Retinal pigment epithelial cell (primary cell): ENCODE measurements at regions not wholly inside any gene's neighbourhood (a gene's known extent, or its start where the extent isn't known, plus 50 kb on each side); places are given as distances from the start of the nearest gene placed in this dataset.

Experiments
- DNase-seq: peaks from one replicate; pipeline ENCODE4 v3.0.0-alpha.2; 2010; ENCODE audit warnings: low read depth
- H3K4me3 ChIP-seq: 2 replicates; pipeline ENCODE4 v1.5.1; 2011; ENCODE audit warnings: mild to moderate bottlenecking, low read length, control low read depth, moderate library complexity
- TF ChIP-seq, protein P1 (sequence below): conservative IDR thresholded peaks from 2 replicates; pipeline ENCODE4 v1.5.1; 2011; ENCODE audit warnings: low read depth, low read length, control low read depth, inconsistent platforms

DNA sequence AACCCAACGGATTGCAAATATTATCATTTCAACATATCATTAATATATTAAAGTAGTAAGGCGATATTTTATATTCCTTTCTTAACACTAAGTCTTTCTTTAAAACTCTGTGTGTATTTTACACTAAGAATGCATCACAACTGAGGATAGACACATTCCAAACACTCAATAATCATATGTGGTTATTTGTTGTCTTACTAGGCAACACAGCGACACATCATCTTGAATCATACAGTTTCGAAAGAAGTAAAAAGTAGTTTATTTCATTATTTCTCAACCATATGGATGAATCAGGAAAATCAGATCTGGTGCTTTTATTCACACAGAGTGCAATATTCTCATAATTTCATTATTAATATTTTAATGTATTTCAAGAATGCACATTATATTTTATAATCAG, 662.4 kb downstream of the EPHA7 start:
- no peak for DNase-seq
- no peak overlapping the region for H3K4me3 ChIP-seq
- TF ChIP-seq, protein P1, sequence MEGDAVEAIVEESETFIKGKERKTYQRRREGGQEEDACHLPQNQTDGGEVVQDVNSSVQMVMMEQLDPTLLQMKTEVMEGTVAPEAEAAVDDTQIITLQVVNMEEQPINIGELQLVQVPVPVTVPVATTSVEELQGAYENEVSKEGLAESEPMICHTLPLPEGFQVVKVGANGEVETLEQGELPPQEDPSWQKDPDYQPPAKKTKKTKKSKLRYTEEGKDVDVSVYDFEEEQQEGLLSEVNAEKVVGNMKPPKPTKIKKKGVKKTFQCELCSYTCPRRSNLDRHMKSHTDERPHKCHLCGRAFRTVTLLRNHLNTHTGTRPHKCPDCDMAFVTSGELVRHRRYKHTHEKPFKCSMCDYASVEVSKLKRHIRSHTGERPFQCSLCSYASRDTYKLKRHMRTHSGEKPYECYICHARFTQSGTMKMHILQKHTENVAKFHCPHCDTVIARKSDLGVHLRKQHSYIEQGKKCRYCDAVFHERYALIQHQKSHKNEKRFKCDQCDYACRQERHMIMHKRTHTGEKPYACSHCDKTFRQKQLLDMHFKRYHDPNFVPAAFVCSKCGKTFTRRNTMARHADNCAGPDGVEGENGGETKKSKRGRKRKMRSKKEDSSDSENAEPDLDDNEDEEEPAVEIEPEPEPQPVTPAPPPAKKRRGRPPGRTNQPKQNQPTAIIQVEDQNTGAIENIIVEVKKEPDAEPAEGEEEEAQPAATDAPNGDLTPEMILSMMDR = no peak

GRCh38 chr6:92753956-92754355, 665.4 kb downstream of the EPHA7 start:
- H3K4me3 ChIP-seq = no peak overlapping the region
- TF ChIP-seq, protein P1 = no peak
- no peak for DNase-seq

DNA sequence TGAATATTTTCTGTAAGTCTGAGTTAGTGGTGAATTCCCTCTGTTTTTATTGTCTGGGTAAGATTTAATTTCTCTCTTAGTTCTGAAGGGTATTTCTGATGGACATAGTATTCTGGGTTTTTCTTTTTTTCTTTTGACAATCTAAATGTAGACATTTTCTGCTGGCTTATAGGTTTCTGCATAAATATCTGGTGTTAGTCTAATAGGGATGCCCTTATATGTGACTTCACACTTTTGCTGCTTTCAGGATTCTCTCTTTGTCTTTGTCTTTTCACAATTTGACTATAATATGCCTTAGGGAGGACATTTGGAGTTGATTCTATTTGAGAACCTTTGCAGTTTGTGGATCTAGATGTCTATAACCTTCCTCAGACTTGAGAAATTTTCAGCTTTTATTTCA, 667.2 kb downstream of the EPHA7 start:
- TF ChIP-seq, protein P1 = no peak
- no peak overlapping the region for H3K4me3 ChIP-seq
- DNase-seq = no peak

DNA sequence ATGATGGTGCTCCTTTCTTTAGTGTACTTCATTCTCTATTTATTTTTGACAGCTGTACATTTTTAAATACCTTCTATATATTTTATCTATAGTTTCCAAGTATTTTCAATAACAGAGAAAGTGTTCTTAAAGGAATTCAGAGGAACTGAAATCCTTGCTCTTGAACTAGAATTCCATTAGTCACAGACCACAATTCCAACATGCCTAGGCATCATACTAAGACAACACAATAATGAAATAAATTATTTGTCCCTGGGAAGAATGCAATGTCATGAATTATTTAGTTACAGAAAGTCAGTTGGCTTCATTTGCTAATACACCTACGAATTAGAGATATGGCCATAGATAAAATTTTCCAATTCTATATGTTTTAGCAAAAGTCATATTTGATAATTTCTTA, 671.2 kb downstream of the EPHA7 start:
- no peak for DNase-seq
- H3K4me3 ChIP-seq = no peak overlapping the region
- TF ChIP-seq, protein P1 = no peak

DNA sequence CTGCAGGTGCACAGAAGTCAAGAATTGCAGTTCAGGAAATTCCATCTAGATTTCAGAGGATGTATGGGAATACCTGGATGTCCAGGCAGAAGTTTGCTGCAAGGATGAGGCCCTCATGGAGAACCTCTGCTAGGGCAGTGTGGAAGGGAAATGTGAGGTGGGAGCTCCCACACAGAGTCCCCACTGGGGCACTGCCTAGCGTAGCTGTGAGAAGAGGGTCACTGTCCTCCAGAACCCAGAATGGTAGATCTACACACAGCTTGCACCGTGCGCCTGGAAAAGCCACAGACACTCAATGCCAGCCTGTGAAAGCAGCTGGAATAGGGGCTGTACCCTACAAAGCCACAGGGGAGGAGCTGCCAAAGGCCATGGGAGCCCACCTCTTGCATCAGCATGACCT, 681.4 kb downstream of the EPHA7 start:
- TF ChIP-seq, protein P1 = no peak
- no peak for DNase-seq
- H3K4me3 ChIP-seq = no peak overlapping the region

- TF ChIP-seq, protein P1 = no peak
- DNase-seq = no peak
- no peak overlapping the region for H3K4me3 ChIP-seq
Observed at GRCh38 chr6:92723390-92723931, 695.9 kb downstream of the EPHA7 start.

DNA sequence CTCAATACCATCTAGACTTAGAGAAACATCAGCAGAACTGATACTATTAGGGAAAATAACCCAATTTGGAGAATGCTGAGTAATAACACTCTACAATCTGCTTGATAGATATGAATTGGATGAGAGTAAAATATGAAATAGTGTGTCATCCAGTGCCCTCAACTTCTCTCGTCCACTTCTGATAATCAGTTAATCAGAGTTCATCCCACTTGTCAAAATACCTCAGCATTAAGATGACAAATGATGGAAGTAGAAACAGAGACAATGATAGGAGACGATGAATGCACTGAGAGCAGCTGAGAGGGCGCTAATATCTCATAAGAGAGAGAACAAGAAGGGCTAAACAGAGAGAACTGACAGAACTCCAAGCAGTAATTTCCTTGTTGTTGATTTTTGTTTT, 699.6 kb downstream of the EPHA7 start:
- no peak for DNase-seq
- TF ChIP-seq, protein P1 = no peak
- H3K4me3 ChIP-seq = no peak overlapping the region
